HG03159 (cell line): ENCODE measurements at regions not wholly inside any gene's neighbourhood (a gene's known extent, or its start where the extent isn't known, plus 50 kb on each side); places are given as distances from the start of the nearest gene placed in this dataset.
"Not testable (repeated sequence)": the region's sequence is repeated elsewhere in the genome, so short reads cannot be mapped to it uniquely, and the experiment has no call there.

ENCODE experiments used
- ATAC-seq: cut with Tn5 transposase; IDR thresholded peaks from one replicate; pipeline ENCODE4 v1.9.1; 2021; ENCODE audit warnings: mild to moderate bottlenecking, moderate library complexity; ENCODE audit not compliant: unreplicated experiment

- ATAC-seq: not testable (repeated sequence)
Observed at GRCh38 chr10:35776557-35776956, 134.5 kb upstream of the FZD8 start.

DNA sequence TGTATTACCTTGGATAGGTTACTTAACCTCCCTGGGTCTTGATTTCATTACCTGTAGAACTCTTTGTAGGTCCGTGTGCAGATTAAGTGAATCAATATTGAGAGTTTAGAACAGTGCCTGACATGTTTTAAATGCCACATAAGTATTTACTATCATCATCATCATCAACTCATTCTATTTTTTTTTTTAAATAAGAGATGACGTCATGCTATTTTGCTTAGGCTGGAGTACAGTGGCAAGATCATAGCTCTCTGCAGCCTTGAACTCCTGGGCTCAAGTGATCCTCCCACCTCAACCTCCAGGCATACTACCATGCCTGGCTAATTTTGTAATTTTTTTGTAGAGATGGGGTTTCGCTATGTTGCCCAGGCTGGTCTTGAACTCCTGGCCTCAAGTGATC lies 132.0 kb upstream of the FZD8 start:
- no peak for ATAC-seq

GRCh38 chr10:35770817-35771355 lies 128.8 kb upstream of the FZD8 start:
- no peak for ATAC-seq

DNA sequence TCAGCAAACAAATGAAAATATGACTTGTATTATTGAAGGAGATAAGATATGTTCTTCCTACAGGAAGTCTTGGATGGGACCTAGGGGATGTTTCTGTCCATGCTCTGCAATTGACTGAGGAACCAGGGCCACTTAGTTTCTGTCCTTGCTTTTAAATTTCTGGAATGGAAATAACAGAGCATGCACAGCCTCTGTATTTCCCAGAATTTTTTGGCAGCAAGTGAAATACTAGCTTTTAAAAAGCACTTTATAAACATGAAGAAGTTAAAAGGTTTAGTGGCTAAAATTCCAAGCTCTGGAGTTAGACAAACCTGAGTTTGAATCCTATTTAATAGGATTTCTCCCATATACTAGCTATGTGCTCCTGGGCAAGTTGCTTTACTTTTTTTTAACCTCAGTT lies 127.7 kb upstream of the FZD8 start:
- no peak for ATAC-seq

DNA sequence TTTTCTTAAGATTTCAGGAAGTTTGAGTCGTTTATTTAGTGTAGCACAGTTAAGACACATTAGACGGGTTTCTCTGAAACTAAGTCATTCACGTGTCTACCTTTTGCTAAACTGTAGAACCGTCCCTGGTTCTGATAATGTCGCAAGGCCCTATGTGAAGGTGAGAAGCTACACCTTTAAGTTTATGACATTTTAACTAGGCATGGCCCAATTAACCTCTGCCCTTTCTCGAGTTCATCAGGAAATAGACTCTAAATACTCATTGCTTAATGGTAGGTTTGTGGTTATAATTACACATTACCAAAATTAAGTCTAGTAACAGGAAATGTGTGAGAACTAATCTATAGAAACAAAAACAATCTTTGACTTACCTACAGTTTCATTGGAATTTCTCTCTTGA lies 126.6 kb upstream of the FZD8 start:
- no peak for ATAC-seq

DNA sequence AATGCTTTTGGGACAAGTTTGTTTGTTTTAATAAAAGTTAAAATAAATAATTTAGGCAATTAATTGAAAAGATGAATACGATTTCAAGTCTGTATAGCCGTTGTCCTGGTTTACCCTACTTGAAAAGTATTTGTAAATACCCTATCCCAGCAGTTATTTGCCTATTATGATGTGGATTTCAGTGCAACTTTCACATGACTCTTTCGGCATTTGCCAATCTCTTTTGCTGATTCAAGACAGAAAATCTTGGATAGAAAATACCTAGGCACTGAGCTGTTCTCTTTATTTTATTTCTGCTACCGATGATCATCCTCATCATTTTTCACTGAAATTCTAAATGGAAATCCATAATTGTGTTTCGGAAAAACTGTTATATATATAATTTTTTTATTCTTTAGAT lies 125.9 kb upstream of the FZD8 start:
- no peak for ATAC-seq

GRCh38 chr10:35765996-35766395 lies 123.9 kb upstream of the FZD8 start:
- ATAC-seq: no peak

- no peak for ATAC-seq
Observed at GRCh38 chr10:35765066-35765527, 123.0 kb upstream of the FZD8 start.

DNA sequence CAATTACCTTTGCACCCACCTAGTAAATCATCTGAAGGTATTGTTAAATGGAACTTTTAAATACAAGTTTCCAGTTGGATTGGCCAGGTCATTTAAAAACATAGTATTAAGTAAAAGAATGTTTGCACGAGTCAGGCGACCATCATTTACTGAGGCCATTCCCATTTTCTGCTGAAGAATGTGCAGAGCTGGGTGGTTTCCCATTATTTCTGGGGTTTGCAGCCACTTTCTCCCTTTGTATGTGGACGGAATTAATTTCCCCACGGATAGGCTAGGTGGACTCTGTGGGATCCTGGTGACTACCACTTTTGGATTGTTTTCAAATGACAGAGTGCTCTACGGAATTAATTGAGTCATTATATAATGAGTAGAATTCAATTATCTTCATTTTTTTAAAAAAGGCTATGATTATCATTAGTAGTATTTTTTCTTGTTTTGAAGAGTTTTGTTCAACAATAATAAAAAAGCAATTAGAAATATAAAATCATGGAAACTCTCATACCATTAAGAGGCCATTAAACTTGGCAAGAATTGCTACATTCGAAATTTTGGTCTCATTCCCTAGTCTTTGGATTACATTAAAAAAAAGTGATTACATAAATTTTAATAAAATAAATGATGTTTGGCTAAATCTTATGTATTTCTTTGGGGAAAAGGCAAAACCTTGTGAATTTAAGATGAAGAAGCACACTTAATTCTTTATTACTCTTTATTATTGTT lies 120.4 kb upstream of the FZD8 start:
- ATAC-seq: no peak

GRCh38 chr10:35758076-35758475 lies 116.0 kb upstream of the FZD8 start:
- ATAC-seq: no peak

DNA sequence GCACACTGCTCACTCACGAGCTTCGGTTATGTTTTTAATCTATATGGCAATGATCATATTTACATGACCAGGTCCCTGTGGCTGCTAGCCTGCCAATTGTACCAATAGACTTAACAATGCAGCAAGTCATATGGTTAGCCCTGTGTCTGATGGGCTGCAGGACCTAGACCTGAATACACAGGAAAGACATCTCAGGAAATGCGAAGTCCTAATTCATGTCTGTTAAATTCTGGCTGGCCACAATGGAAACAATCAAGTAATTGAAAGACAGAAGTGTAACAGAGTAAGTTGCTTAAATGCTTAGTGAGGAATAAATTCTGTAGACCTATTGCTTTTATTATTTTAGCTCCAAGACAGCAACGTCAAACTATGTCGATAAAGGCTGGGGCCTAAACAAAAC lies 112.4 kb upstream of the FZD8 start:
- no peak for ATAC-seq

DNA sequence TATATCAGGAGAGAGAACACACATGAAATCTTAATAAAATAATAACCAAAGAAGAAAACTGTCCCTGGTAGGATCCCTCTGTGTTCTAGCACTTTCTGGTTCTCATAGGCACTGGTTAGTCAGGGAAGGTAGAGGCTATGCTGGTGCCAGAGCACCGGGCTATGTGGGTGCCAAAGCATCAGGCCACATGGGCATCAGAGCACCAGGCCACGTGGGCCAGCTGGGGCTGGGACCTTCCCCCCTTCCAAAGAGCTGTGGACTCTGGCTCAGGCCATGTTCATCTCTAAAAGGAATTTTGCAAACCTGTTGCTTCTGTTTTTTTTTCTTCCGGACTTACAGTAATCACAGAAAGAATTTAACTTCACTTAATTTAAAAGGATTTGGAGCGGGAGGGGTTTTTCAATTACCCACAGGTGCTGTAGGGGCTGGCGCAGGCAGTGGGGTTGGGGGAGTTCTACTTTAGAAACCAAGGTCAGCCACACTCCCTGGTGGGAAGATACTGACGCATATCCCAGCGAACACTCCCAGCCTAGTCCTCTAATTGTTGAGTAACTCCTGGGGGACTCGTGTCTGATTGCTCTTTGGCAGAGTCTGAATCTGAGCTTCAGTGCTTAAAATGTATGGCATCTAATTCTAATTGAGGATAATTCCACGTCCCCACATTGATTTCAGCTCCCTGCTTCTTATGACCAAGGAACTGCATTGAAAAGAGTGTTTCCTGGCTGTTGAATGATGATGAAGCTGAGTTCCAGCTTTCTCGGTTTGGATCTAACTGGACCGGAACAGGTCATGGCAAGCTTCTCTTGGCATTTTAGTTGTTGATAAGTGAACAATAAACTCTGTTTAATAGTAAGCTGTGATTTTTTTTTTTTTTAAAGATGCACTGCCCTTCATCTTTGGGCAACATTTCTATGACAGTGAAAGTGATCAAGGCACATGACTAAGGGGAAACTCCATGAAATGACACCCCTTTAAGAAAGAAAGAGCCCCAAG lies 110.7 kb upstream of the FZD8 start:
- ATAC-seq: no peak

- ATAC-seq: no peak
Observed at GRCh38 chr10:35751347-35751746, 109.3 kb upstream of the FZD8 start.

- no peak for ATAC-seq
Observed at GRCh38 chr10:35749230-35749629, 107.1 kb upstream of the FZD8 start.

DNA sequence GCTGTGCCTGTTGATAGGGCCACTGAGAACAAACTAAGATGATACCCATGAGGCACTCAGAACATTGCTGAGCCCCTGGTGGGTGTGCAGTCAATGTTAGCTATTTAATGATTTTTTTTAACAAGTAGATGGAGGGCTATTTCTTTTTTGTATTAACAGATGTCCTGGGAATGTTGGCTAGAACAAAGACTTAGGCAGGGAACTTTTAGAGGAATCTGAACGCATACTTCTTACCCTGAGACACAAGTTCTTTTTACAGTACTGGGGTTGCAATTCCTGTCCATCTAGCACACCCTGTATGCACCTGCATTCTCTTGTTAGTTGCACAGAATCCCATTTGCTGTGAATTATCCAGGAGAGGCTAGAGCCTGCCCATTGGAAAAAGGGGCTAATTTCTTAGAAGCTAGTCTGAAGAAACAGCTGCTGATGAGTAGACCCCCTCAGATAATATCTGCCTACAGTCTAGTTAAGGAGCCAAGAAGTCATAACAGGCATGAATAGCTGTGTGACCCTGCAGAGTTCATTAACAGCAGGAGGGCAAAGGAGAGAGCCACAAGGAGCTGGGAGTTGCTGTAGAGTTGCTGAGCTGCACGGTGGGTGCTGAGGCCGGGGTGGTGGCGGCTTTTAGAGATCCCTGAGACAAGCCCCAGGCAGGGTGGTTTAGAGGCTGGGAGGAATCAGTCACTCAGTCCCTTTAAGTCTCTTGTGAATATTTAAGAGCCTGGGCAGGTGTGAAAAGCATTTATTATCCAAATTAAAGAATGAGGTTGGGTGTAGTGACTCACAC lies 103.7 kb upstream of the FZD8 start:
- ATAC-seq: no peak

GRCh38 chr10:35743851-35744250 lies 101.8 kb upstream of the FZD8 start:
- ATAC-seq: no peak

DNA sequence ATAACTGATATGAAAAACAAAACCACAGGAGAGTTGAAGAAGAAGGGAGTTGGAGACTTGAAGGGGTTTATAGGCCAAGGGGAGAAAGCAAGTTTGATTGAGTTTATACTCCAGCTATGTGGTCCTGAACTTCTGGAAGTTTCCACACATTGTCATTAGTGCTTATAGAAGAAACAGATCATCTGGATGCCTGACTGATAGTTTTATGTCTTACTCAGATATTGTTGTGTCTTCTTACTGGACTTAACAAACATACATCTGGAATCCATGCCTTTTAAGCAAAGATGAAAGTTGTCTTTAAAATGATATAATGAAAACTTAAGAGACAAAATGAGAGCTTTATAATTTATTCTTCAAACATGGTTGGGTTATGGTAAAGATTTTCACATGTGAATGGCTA lies 101.3 kb upstream of the FZD8 start:
- no peak for ATAC-seq

- ATAC-seq: no peak
Observed at GRCh38 chr10:35739998-35740397, 97.9 kb upstream of the FZD8 start.

DNA sequence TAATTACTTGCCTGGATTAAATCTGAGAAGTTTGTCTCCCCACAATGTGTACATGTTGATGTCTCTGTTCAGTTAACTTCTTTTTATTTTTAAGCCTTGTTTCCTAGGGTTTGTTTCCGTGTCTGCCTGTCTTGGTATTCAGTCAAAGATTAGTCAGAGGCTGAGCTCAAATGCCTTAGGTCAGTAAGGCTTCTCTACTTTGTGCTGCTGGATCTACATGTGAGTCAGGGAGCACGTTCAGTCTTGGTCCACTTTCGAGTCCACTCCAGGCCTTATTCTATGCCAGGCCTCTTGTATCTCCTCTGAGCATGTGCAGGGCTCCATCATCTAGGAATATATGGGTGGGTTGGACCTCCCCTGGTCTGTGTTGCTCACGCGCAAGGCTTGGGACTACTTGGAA lies 93.3 kb upstream of the FZD8 start:
- no peak for ATAC-seq

DNA sequence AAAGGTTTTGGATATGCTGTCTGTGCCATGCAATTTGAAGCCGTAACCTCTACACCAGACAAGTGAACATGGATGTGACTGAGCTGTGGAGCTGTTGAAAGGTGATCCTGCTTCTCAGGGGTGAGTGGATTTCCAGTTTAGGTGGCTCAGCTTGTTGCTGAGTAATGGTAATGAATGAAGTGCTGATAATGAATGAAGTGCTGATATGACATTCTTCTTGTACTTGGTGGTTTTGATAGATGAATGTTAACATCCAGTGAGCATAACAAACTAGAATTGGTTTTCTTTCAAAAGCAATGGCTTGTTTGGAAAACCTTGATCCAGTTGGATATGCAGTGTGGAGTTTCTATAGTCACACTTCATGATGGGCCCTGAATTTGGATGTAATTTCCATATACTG lies 89.7 kb upstream of the FZD8 start:
- no peak for ATAC-seq

DNA sequence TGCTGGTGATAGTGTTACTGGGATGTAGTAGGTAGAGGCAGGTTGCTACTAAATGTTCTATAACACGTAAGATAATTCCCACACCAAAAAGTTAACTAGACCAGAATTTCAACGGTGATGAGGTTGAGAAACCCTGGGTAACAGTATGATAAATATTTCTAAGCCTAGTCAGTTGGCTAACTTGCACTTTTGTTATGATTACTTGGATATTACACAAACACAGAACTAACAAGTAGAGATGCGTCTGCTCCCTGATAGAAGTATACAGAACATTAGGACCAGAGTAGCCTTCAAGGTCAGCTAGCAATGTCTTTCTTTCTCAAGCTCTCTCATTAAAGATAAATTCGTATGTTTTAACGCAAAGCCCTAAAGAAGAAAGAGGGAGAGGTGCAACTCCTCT lies 86.2 kb upstream of the FZD8 start:
- ATAC-seq: no peak
